CD8-positive, alpha-beta memory T cell (primary cell): ENCODE measurements at regions not wholly inside any gene's neighbourhood (a gene's known extent, or its start where the extent isn't known, plus 50 kb on each side); places are given as distances from the start of the nearest gene placed in this dataset.

Experiments
- CTCF ChIA-PET: fragments of 350-600 bp; sonication (Branson Sonifier 250); formaldehyde crosslinking; loops from one replicate; lab custom pipeline; 2021; ENCODE audit warnings: antibody characterized with exemption; lab: Charles Lee
- POLR2A ChIA-PET: fragments of 350-600 bp; sonication (Branson Sonifier 250); formaldehyde crosslinking; loops from one replicate; lab custom pipeline; 2021; ENCODE audit warnings: antibody characterized with exemption; lab: Charles Lee
- DNase-seq, 5 donors: peaks; one replicate each; pipeline versions ENCODE4 v3.0.0 to v3.0.0-alpha.2; 2020 to 2022; ENCODE audit warnings: mixed read lengths in 1 of 5
- H3K27ac ChIP-seq: one replicate; pipeline ENCODE4 v1.7.0; 2013; ENCODE audit warnings: low read depth, mild to moderate bottlenecking, low read length, moderate library complexity
- H3K27me3 ChIP-seq: 2 replicates; pipeline ENCODE4 v1.7.0; 2013; ENCODE audit warnings: low read length, mild to moderate bottlenecking; ENCODE audit not compliant: insufficient read depth, poor library complexity, severe bottlenecking
- H3K36me3 ChIP-seq: 2 replicates; pipeline ENCODE4 v1.7.0; 2013; ENCODE audit warnings: mild to moderate bottlenecking, low read length, moderate library complexity; ENCODE audit not compliant: insufficient read depth
- H3K4me1 ChIP-seq: 2 replicates; pipeline ENCODE4 v1.7.0; 2013; ENCODE audit warnings: mild to moderate bottlenecking, low read length, moderate library complexity; ENCODE audit not compliant: insufficient read depth
- H3K4me3 ChIP-seq: 2 replicates; pipeline ENCODE4 v1.7.0; 2013; ENCODE audit warnings: mild to moderate bottlenecking, low read length
- H3K9me3 ChIP-seq: 2 replicates; pipeline ENCODE4 v1.7.0; 2013; ENCODE audit warnings: mild to moderate bottlenecking, low read length
- H3K27ac Mint-ChIP-seq, 8 donors: one replicate each; pipeline ENCODE4 v1.8.0; 2020 to 2021; ENCODE audit warnings: mixed read lengths in 8 of 8, mild to moderate bottlenecking in 6 of 8, inconsistent platforms in 3 of 8, moderate library complexity in 3 of 8
- H3K27me3 Mint-ChIP-seq, 2 donors: one replicate each; pipeline ENCODE4 v1.8.0; 2020 to 2021; ENCODE audit warnings: mixed read lengths in 2 of 2, mild to moderate bottlenecking in 1 of 2, moderate library complexity in 1 of 2
- H3K36me3 Mint-ChIP-seq, 3 donors: one replicate each; pipeline ENCODE4 v1.8.0; 2020 to 2021; ENCODE audit warnings: mixed read lengths in 3 of 3, inconsistent platforms in 1 of 3, mild to moderate bottlenecking in 1 of 3
- H3K4me1 Mint-ChIP-seq, 3 donors: one replicate each; pipeline ENCODE4 v1.8.0; 2020 to 2021; ENCODE audit warnings: mixed read lengths in 3 of 3, inconsistent platforms in 1 of 3, mild to moderate bottlenecking in 1 of 3
- H3K4me3 Mint-ChIP-seq, 7 donors: one replicate each; pipeline ENCODE4 v1.8.0; 2020 to 2021; ENCODE audit warnings: mixed read lengths in 7 of 7, mild to moderate bottlenecking in 6 of 7, moderate library complexity in 4 of 7, inconsistent platforms in 2 of 7
- H3K9me3 Mint-ChIP-seq, 5 donors: one replicate each; pipeline ENCODE4 v1.8.0; 2020 to 2022; ENCODE audit warnings: mixed read lengths in 5 of 5, mild to moderate bottlenecking in 3 of 5, moderate library complexity in 2 of 5, inconsistent platforms in 1 of 5

- Histone ChIP-seq H3K9me3 (no peaks in the 10 kb centered on the region), H3K27me3 (no peaks in the 10 kb centered on the region), H3K27ac (no peak overlapping the region), H3K36me3 (no peaks in the 10 kb centered on the region), H3K4me3 (no peak overlapping the region), H3K4me1 (no peaks in the 10 kb centered on the region)
- ChIA-PET POLR2A (no interaction called here), CTCF (no interaction called here)
- Mint-ChIP-seq H3K36me3 (peaks cover 0 to under 1% (median 0%) of the 10 kb centered on the region in 3 donors), H3K4me1 (peaks cover 3 to 12% (median 10%) of the 10 kb centered on the region in 3 donors), H3K27me3 (peaks cover 9 to 21% of the 10 kb centered on the region in 2 donors), H3K27ac (no peak overlapping the region), H3K9me3 (no peaks in the 10 kb centered on the region), H3K4me3 (no peak overlapping the region)
- DNase-seq, result no peak
Observed at GRCh38 chr2:42960002-42960841, 167.8 kb upstream of the HAAO start.

- H3K27me3 ChIP-seq, result no peaks in the 10 kb centered on the region
- Mint-ChIP-seq H3K9me3 (no peaks in the 10 kb centered on the region), H3K27me3 (peaks cover 9 to 21% of the 10 kb centered on the region in 2 donors), H3K4me3 (no peak overlapping the region), H3K4me1 (peaks cover 3 to 12% (median 10%) of the 10 kb centered on the region in 3 donors), H3K27ac (no peak overlapping the region), H3K36me3 (no peaks in the 10 kb centered on the region)
- no peak overlapping the region for H3K27ac ChIP-seq
- POLR2A ChIA-PET, result no interaction called here
- CTCF ChIA-PET, result no interaction called here
- H3K4me1 ChIP-seq, result no peaks in the 10 kb centered on the region
- no peak overlapping the region for H3K4me3 ChIP-seq
- H3K36me3 ChIP-seq, result no peaks in the 10 kb centered on the region
- DNase-seq, result no peak
- H3K9me3 ChIP-seq, result no peaks in the 10 kb centered on the region
Observed at GRCh38 chr2:42959234-42960001, 167.0 kb upstream of the HAAO start.

GRCh38 chr2:42958741-42959233 lies 166.4 kb upstream of the HAAO start:
- H3K27me3 Mint-ChIP-seq, result peaks cover 9 to 21% of the 10 kb centered on the region in 2 donors
- H3K27ac Mint-ChIP-seq, result no peak overlapping the region
- POLR2A ChIA-PET, result no interaction called here

GRCh38 chr2:42957861-42958301 lies 165.5 kb upstream of the HAAO start:
- ChIA-PET POLR2A (no interaction called here), CTCF (interaction anchor here (0.7 kb wide), 1 partner anchor 11 kb away, joined by 3 read pairs; no protein-coding TSS in a partner anchor)
- Histone ChIP-seq H3K4me1 (no peaks in the 10 kb centered on the region), H3K9me3 (no peaks in the 10 kb centered on the region), H3K36me3 (no peaks in the 10 kb centered on the region), H3K27ac (no peak overlapping the region), H3K4me3 (no peak overlapping the region), H3K27me3 (no peaks in the 10 kb centered on the region)
- peaks cover 3 to 9% (median 8%) of the 10 kb centered on the region in 3 donors for H3K4me1 Mint-ChIP-seq
- DNase-seq, result no peak
- H3K9me3 Mint-ChIP-seq, result no peaks in the 10 kb centered on the region
- no peaks in the 10 kb centered on the region for H3K36me3 Mint-ChIP-seq
- no peak overlapping the region for H3K4me3 Mint-ChIP-seq
- peaks cover 9 to 17% of the 10 kb centered on the region in 2 donors for H3K27me3 Mint-ChIP-seq
- no peak overlapping the region for H3K27ac Mint-ChIP-seq

More at GRCh38 chr2:42958741-42959233, 166.4 kb upstream of the HAAO start:
- Mint-ChIP-seq H3K36me3 (no peaks in the 10 kb centered on the region), H3K9me3 (no peaks in the 10 kb centered on the region), H3K4me1 (peaks cover 3 to 12% (median 10%) of the 10 kb centered on the region in 3 donors), H3K4me3 (no peak overlapping the region)
- no peaks in the 10 kb centered on the region for H3K36me3 ChIP-seq
- no peak overlapping the region for H3K27ac ChIP-seq
- H3K4me3 ChIP-seq, result no peak overlapping the region
- no peak for DNase-seq
- H3K9me3 ChIP-seq, result no peaks in the 10 kb centered on the region
- CTCF ChIA-PET, result no interaction called here
- no peaks in the 10 kb centered on the region for H3K27me3 ChIP-seq
- H3K4me1 ChIP-seq, result no peaks in the 10 kb centered on the region

- DNase-seq, result no peak
- no peak overlapping the region for H3K4me3 Mint-ChIP-seq
- H3K4me1 ChIP-seq, result no peaks in the 10 kb centered on the region
- H3K27ac Mint-ChIP-seq, result no peak overlapping the region
- peaks cover 5 to 12% of the 10 kb centered on the region in 2 donors for H3K27me3 Mint-ChIP-seq
- CTCF ChIA-PET, result interaction anchor here (0.7 kb wide), 1 partner anchor 10 kb away, joined by 3 read pairs; no protein-coding TSS in a partner anchor
- no peaks in the 10 kb centered on the region for H3K27me3 ChIP-seq
- no peaks in the 10 kb centered on the region for H3K9me3 Mint-ChIP-seq
- no peaks in the 10 kb centered on the region for H3K36me3 ChIP-seq
- H3K9me3 ChIP-seq, result no peaks in the 10 kb centered on the region
- no peaks in the 10 kb centered on the region for H3K36me3 Mint-ChIP-seq
- no peak overlapping the region for H3K4me3 ChIP-seq
- H3K4me1 Mint-ChIP-seq, result peaks cover 0 to 4% (median 4%) of the 10 kb centered on the region in 3 donors
- POLR2A ChIA-PET, result no interaction called here
- H3K27ac ChIP-seq, result no peak overlapping the region
Observed at GRCh38 chr2:42957109-42957860, 164.9 kb upstream of the HAAO start.

GRCh38 chr2:42954227-42954962 lies 162.0 kb upstream of the HAAO start:
- H3K36me3 ChIP-seq, result no peaks in the 10 kb centered on the region
- Mint-ChIP-seq H3K4me1 (no peaks in the 10 kb centered on the region), H3K36me3 (no peaks in the 10 kb centered on the region), H3K27ac (peak overlapping the region in 1 of 8 donors; percentile 60), H3K9me3 (no peaks in the 10 kb centered on the region), H3K27me3 (peaks cover 0 to 3% of the 10 kb centered on the region in 2 donors), H3K4me3 (no peak overlapping the region)
- no peak for DNase-seq
- no peak overlapping the region for H3K4me3 ChIP-seq
- H3K4me1 ChIP-seq, result no peaks in the 10 kb centered on the region
- no peaks in the 10 kb centered on the region for H3K9me3 ChIP-seq
- ChIA-PET POLR2A (no interaction called here), CTCF (interaction anchor here (1.1 to 2.7 kb wide), 3 partner anchors 107 to 530 kb away, joined by 3 to 7 read pairs (median 5); no protein-coding TSS in a partner anchor)
- no peak overlapping the region for H3K27ac ChIP-seq
- H3K27me3 ChIP-seq, result no peaks in the 10 kb centered on the region

GRCh38 chr2:42953216-42953615 lies 160.8 kb upstream of the HAAO start:
- ChIA-PET CTCF (interaction anchor here (1.4 to 2.7 kb wide), 2 partner anchors 174 to 531 kb away, joined by 5 to 7 read pairs; no protein-coding TSS in a partner anchor), POLR2A (no interaction called here)
- Mint-ChIP-seq H3K9me3 (no peaks in the 10 kb centered on the region), H3K36me3 (no peaks in the 10 kb centered on the region), H3K27me3 (peaks cover 0 to 2% of the 10 kb centered on the region in 2 donors), H3K4me3 (no peak overlapping the region), H3K4me1 (no peaks in the 10 kb centered on the region), H3K27ac (no peak overlapping the region)
- Histone ChIP-seq H3K9me3 (no peaks in the 10 kb centered on the region), H3K4me3 (no peak overlapping the region), H3K4me1 (no peaks in the 10 kb centered on the region), H3K27ac (no peak overlapping the region), H3K27me3 (no peaks in the 10 kb centered on the region), H3K36me3 (no peaks in the 10 kb centered on the region)
- no peak for DNase-seq
